Transverse colon (tissue), 4 donors: ENCODE measurements at regions not wholly inside any gene's neighbourhood (a gene's known extent, or its start where the extent isn't known, plus 50 kb on each side); places are given as distances from the start of the nearest gene placed in this dataset.

Source experiments
- CTCF ChIP-seq, 5 experiments: fragments of 200-600 bp in 3 of 5; fragments of 450-650 bp in 2 of 5; sonication (generic) in 3 of 5; IDR thresholded peaks; 1 replicate in 2 of 5; 2 replicates in 3 of 5; pipeline ENCODE4 v1.5.1; 2016 to 2017; ENCODE audit warnings: antibody characterized with exemption in 5 of 5, inconsistent platforms in 3 of 5, mild to moderate bottlenecking in 2 of 5, moderate library complexity in 1 of 5
- EP300 ChIP-seq: sonication (generic); formaldehyde crosslinking; IDR thresholded peaks from one replicate; pipeline ENCODE4 v1.6.1; 2017; ENCODE audit warnings: antibody characterized with exemption, low read depth
- POLR2A ChIP-seq: fragments of 450-650 bp; IDR thresholded peaks from one replicate; pipeline ENCODE4 v1.6.1; 2016; ENCODE audit warnings: antibody characterized with exemption, mild to moderate bottlenecking, moderate library complexity
- POLR2AphosphoS5 ChIP-seq, 3 donors: sonication (generic); formaldehyde crosslinking; IDR thresholded peaks; one replicate each; pipeline ENCODE4 v1.6.1; 2016; ENCODE audit warnings: antibody characterized with exemption in 3 of 3

DNA sequence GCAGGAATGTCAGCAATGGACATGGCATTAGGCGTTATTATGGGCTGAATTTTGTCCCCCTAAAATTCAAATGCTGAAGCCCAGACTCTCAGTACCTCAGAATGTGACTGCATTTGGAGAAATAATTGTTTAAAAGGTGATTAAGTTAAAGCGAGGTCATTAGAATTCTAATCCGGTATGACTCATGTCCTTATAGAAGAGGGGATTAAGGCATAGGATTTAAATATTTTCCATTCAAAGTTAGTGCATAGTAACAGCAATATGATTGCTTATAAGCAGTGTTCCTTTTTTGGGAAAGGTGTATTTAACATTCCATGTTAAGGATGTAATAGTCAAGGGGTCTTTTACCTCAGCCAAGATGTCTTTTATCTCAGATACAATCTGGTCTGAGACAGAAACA is 95.5 kb downstream of the NHLRC3 start:
- TF ChIP-seq CTCF (IDR thresholded peaks at IDR 0.05) = no peak
- no peak for TF ChIP-seq POLR2AphosphoS5 (IDR thresholded peaks at IDR 0.05)
- no peak for TF ChIP-seq POLR2A
- TF ChIP-seq EP300 = no peak
